Activated T-helper 1 cell treated with anti-CD3 and anti-CD28 coated beads, Interleukin-12 subunit alpha, Interleukin-12 subunit beta, Interleukin-2, Interleukin-4 antibody, amounts not matched to agents 30 ng/mL and 10 ng/mL and 1 ng/mL, durations not matched to agents 14 hours and 24 hours and 36 hours (primary cell): ENCODE measurements at regions not wholly inside any gene's neighbourhood (a gene's known extent, or its start where the extent isn't known, plus 50 kb on each side); places are given as distances from the start of the nearest gene placed in this dataset.

Source experiments
- DNase-seq: peaks from one replicate; pipeline ENCODE4 v3.0.0; 2021; ENCODE audit warnings: low spot score
- H3K27ac Mint-ChIP-seq: one replicate; pipeline ENCODE4 v1.8.0; 2021; ENCODE audit warnings: mild to moderate bottlenecking, mixed read lengths
- H3K27me3 Mint-ChIP-seq: one replicate; pipeline ENCODE4 v1.8.0; 2022; ENCODE audit warnings: mild to moderate bottlenecking, moderate library complexity, mixed read lengths; ENCODE audit not compliant: insufficient read depth
- H3K36me3 Mint-ChIP-seq: one replicate; pipeline ENCODE4 v1.8.0; 2021; ENCODE audit warnings: low read depth, mixed read lengths
- H3K4me1 Mint-ChIP-seq: one replicate; pipeline ENCODE4 v1.8.0; 2021; ENCODE audit warnings: low read depth, mixed read lengths
- H3K4me3 Mint-ChIP-seq: one replicate; pipeline ENCODE4 v1.8.0; 2021; ENCODE audit warnings: mild to moderate bottlenecking, moderate library complexity, mixed read lengths
- H3K9me3 Mint-ChIP-seq: one replicate; pipeline ENCODE4 v1.8.0; 2021; ENCODE audit warnings: mixed read lengths
- intact Hi-C: fragments of 100-400 bp; cut with micrococcal nuclease; formaldehyde crosslinking; loops from one replicate; pipeline ENCODE4 v1.15.1; 2024

DNA sequence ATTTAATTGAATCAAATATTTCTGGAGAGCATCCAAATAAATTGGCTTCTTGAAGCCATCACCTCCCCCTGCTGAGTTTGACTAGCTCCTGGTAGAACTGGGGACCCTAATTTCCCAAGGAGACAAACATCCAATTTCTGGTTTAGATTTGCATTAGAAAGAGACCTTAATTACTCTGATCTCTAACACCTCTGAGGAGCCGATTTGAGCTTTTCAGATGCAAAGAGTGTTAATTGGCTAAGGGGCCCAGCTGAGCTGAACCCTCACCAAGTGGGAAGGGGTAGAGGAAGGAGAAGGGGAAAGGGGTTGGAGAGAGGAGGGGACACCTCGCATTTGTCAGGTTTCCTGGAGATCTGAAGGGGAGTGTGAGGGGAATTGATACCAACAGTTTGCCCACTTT is 145.4 kb upstream of the SHB start:
- no peak for DNase-seq
- no peak overlapping the region for H3K27ac Mint-ChIP-seq
- no peaks in the 10 kb centered on the region for H3K36me3 Mint-ChIP-seq
- peaks cover 5% of the 10 kb centered on the region for H3K27me3 Mint-ChIP-seq
- H3K9me3 Mint-ChIP-seq, result no peaks in the 10 kb centered on the region
- H3K4me1 Mint-ChIP-seq, result no peaks in the 10 kb centered on the region
- intact Hi-C loops, result no loop called here
- H3K4me3 Mint-ChIP-seq, result no peak overlapping the region

DNA sequence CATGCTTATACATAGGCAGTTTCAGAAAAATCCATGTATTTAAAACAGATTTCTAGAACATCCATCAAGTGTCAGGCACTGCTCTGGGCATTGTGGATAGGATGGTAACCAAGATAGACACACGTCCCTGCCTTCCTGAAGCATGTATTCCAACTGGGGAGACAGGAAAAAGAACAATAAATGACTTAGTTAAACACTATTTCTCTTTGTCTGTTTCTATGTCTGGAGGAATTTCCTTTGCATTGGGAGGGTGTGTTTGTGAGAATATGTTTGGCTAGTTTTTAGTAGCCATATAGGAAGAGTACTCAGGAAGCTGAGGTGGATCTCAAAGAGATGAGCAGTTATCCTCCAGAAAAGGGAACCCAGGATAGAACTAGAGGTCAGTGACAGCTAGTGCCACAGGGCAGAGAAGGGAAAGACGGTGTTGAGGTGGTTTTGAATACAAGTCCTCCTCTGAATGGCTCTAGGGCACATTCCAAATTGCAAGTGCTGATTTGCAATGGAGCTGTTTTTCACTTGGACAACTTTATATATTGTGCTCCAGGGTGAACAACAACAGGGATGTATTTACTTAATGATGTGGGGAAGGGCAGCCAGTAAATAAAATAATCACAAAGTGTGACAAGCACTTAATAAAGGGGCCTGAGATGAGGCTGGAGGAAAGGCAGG is 144.7 kb upstream of the SHB start:
- H3K27ac Mint-ChIP-seq, result no peak overlapping the region
- H3K4me1 Mint-ChIP-seq, result no peaks in the 10 kb centered on the region
- no peak overlapping the region for H3K4me3 Mint-ChIP-seq
- peaks cover 3% of the 10 kb centered on the region for H3K9me3 Mint-ChIP-seq
- peaks cover 5% of the 10 kb centered on the region for H3K27me3 Mint-ChIP-seq
- intact Hi-C loops, result no loop called here
- H3K36me3 Mint-ChIP-seq, result no peaks in the 10 kb centered on the region
- no peak for DNase-seq

DNA sequence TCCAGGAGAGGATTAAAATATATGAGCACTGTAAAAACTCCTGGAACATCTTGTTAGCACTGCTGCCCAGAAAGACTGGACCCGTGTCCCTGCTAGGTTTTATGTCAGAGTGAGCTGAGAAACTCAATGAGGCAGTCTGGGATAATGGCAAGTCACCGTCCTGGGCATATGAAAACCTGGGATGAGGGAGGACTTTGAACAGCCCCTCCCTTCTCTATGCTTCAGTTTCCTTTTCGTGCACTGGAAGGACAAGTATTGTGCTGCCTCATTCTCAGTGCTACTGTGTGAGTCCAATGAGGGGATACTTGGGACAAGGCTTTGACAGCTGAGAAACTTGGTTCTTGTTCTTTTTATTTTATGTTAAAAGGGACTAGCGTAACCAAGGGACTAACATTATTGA is 143.0 kb upstream of the SHB start:
- Mint-ChIP-seq H3K36me3 (no peaks in the 10 kb centered on the region), H3K4me3 (no peak overlapping the region), H3K4me1 (no peaks in the 10 kb centered on the region), H3K27me3 (peaks cover 5% of the 10 kb centered on the region), H3K9me3 (peaks cover 3% of the 10 kb centered on the region), H3K27ac (no peak overlapping the region)
- no peak for DNase-seq
- intact Hi-C loops, result no loop called here

DNA sequence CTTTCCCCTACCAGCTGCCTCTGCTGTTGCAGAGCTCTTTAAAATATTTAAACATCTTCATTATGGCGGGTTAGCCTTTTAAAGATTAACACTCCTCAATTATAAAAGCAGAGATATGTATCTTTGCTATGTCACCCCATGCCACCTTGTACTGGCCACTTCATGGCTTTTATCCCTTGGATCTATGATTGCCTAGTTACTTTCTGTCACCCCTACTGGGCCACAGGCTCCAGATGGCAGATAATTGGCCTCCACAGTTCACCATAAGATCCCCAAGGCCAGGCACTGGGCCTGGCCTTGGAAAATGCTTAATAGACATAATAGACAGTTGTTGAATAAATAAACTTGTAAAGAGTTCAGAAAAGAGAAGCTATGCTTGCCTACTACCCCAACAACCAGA is 142.0 kb upstream of the SHB start:
- DNase-seq, result no peak
- Mint-ChIP-seq H3K27ac (no peak overlapping the region), H3K4me1 (no peaks in the 10 kb centered on the region), H3K27me3 (peaks cover 5% of the 10 kb centered on the region), H3K9me3 (peaks cover 3% of the 10 kb centered on the region), H3K4me3 (no peak overlapping the region), H3K36me3 (no peaks in the 10 kb centered on the region)
- intact Hi-C loops, result no loop called here

DNA sequence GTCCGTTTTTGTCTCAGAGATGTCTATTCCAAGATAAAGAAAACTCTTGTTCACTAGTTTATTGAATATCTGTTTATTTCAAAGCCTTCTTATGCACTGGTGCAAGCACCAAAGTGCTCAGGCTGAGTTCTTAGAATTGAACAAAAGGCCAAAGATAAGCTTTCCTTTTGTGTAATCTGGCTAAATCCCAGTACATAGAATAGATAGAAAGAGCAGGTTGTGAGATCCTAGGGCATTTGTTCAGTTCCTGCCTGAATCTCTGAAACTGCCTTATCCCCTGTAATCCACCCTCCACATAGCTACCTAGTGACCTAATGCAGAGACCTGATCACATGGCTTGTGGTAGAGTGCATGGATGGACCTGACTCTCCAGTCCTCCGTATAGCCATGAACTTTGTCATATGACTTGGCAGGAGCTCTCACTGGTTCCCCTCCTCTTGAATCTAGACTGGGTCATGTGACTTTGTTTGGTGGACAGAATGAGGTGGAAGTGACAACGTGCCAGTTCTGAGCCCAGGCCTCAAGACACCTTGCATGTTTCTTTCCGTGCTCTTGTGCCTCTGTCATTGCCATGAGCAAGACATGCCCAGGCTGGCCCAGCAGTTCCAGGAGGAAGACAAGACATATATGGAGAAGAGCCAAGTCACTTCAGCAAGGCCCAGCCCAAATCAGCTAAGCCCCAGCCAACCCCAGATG is 139.3 kb upstream of the SHB start:
- intact Hi-C loops, result no loop called here
- H3K4me1 Mint-ChIP-seq, result no peaks in the 10 kb centered on the region
- H3K27ac Mint-ChIP-seq, result no peak overlapping the region
- no peaks in the 10 kb centered on the region for H3K36me3 Mint-ChIP-seq
- no peak overlapping the region for H3K4me3 Mint-ChIP-seq
- no peak for DNase-seq
- peaks cover 3% of the 10 kb centered on the region for H3K9me3 Mint-ChIP-seq
- H3K27me3 Mint-ChIP-seq, result peaks cover under 1% of the 10 kb centered on the region

DNA sequence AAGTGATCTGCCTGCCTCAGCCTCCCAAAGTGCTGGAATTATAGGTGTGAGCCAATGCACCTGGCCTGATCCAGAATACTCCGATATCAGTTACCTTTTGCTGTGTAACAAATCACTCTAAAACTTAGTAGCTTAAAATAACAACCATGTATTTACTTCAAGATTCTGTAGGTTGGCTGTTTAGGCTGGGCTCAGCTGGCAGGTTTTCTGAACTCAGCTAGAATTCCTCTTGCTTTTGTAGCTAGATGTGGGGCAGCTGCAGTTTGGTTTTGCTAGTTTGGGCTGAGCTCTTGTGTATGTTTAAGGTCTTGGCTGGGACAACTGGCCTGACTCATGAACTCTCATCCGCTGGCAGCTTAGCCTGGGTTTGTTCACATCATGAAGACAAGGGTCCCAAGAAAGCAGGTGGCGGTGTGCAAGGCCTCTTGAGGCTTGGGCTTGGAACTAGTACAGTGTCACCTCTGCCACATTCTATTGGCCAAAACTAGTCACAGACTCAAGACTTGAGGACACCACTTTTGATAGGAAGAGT is 138.3 kb upstream of the SHB start:
- no peak for DNase-seq
- Mint-ChIP-seq H3K4me3 (no peak overlapping the region), H3K27me3 (no peaks in the 10 kb centered on the region), H3K27ac (no peak overlapping the region), H3K9me3 (peaks cover 3% of the 10 kb centered on the region), H3K36me3 (no peaks in the 10 kb centered on the region), H3K4me1 (no peaks in the 10 kb centered on the region)
- intact Hi-C loops, result no loop called here

DNA sequence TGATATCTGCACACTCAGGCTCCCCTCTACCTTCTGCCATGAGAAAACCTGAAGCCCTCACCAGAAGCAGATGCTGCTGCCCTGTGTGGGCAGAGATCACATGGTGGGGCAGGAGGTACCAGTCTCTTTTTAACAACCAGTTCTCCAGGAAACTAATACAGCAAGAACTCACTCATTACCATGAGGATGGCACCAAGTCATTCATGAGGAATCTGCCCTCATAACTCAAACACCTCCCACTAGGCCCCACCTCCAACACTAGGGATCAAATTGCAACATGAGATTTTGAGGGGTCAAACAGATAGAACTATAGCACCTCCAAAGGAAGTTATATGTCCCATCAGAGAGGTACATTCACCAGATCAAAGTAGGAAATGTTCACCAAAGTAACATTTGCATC is 136.3 kb upstream of the SHB start:
- intact Hi-C loops, result no loop called here

DNA sequence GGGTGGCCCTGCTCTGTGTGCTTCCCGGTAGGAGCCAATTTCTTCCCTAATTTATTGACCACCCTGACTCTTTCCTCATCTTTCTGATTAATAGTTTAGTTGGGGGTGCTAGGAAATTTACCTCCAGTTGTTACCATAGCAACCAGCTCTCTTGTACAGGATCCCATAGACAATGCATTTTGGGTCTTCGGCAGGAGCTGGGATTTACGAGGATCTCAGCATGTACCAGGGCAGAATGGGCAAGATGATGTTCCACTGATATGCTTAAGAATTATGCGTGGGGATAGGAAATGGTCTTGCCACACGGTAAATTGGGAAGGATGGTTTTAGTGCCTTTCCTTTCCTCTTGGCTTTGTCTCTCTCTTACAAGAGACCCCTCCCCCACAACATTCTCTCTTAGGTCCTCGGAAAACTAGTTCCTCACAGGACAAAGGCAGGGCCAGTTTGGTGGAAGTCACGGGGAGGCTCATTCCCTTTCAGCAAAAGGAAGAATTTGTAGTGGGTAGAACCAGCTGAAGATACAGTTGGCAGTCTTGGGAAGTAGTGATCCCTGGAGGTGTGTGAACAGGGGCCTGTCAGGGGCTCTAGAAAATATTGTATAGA is 133.4 kb upstream of the SHB start:
- Mint-ChIP-seq H3K36me3 (no peaks in the 10 kb centered on the region), H3K4me1 (no peaks in the 10 kb centered on the region), H3K27ac (no peak overlapping the region), H3K27me3 (no peaks in the 10 kb centered on the region), H3K4me3 (no peak overlapping the region), H3K9me3 (no peaks in the 10 kb centered on the region)
- intact Hi-C loops, result no loop called here
- DNase-seq, result no peak

More for the DNA sequence above, 136.3 kb upstream of the SHB start:
- no peak for DNase-seq
- Mint-ChIP-seq H3K27me3 (no peaks in the 10 kb centered on the region), H3K27ac (no peak overlapping the region), H3K36me3 (no peaks in the 10 kb centered on the region), H3K4me3 (no peak overlapping the region), H3K4me1 (no peaks in the 10 kb centered on the region), H3K9me3 (peaks cover 3% of the 10 kb centered on the region)

DNA sequence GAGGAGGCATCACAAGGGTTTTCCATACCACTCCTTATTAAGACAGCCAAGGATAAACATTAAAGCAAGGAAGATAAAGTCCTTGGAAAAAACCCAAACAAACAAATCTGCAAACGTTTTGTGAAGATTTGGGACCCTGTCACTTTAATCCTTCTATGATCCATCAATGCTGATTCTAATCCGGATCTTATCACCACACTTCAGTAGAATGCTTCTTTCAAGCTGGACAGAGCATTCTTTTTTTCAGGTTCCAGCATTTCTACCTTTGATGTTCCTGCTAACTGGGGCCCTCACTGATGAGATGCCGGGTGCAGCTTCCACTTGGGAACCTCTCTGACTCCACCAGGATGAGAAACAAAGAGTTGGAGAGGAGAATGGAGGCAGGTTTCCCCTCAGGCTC is 132.8 kb upstream of the SHB start:
- Mint-ChIP-seq H3K9me3 (no peaks in the 10 kb centered on the region), H3K4me1 (no peaks in the 10 kb centered on the region), H3K27ac (no peak overlapping the region), H3K27me3 (no peaks in the 10 kb centered on the region), H3K4me3 (no peak overlapping the region), H3K36me3 (no peaks in the 10 kb centered on the region)
- intact Hi-C loops, result no loop called here
- no peak for DNase-seq

DNA sequence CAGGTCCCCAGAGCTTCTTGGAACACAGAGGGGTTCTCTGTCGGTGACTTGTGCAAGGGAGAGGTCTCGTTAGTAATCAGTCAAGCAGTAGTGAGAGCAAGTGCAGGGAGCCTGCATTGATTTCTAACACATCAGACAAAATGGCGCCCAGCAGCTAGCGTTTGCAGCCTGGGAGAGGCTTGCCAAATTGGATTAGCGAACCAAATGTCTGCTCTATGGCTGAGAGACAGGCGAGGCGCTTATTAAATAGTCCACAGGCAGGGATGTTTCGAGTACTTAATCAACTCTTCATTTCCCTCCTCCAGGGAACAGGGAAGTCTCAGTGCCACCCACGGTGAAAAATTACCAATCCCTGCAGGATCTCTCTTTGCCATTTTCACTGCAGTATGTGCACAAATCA is 131.4 kb upstream of the SHB start:
- no peaks in the 10 kb centered on the region for H3K36me3 Mint-ChIP-seq

DNA sequence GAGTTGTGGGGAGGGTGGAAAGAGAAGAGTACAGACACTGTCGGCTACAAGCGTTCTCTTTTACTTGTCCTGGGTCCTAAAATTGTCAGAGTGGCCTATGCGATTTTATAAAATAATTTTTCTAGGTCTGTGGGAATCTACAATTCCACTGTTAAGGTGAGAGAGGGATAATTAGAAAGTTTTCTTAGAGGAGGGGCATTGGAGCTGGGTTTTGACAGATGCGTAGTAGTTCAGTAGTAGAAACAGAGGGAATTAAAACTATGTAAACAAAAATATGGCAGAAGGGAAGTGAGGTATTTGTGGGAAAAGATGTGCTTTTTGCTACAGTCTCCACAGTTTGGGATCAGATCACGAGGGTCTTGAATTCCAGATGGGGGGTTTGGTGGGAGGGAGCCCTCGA is 129.1 kb upstream of the SHB start:
- intact Hi-C loops, result no loop called here
- H3K9me3 Mint-ChIP-seq, result no peaks in the 10 kb centered on the region

More for the DNA sequence above, 131.4 kb upstream of the SHB start:
- Mint-ChIP-seq H3K27ac (no peak overlapping the region), H3K4me1 (no peaks in the 10 kb centered on the region), H3K9me3 (no peaks in the 10 kb centered on the region), H3K4me3 (no peak overlapping the region), H3K27me3 (no peaks in the 10 kb centered on the region)
- no peak for DNase-seq
- intact Hi-C loops, result no loop called here

DNA sequence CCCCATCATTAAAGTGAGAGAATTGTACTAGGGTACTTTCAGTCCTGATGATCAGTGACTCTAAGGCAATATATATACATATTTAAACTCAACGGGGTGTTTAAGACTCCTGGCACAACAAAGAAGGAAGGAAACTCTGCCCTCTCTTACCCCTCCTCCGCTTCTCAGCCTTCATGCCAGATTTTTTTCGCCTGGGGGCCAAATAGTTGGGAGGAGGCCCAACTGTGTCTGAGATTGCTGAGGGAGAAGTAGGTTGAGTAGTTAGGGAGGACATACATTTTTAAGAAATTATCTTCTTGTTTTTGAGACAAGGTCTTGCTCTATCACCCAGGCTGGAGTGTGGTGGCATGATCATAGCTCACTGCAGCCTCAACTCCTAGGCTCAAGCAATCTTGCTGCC is 127.7 kb upstream of the SHB start:
- Mint-ChIP-seq H3K9me3 (no peaks in the 10 kb centered on the region), H3K27me3 (peaks cover 1% of the 10 kb centered on the region), H3K27ac (no peak overlapping the region), H3K4me1 (no peaks in the 10 kb centered on the region), H3K4me3 (no peak overlapping the region), H3K36me3 (no peaks in the 10 kb centered on the region)
- intact Hi-C loops, result no loop called here
- DNase-seq, result no peak

More for the DNA sequence above, 129.1 kb upstream of the SHB start:
- Mint-ChIP-seq H3K36me3 (no peaks in the 10 kb centered on the region), H3K4me1 (no peaks in the 10 kb centered on the region), H3K4me3 (no peak overlapping the region), H3K27ac (no peak overlapping the region), H3K27me3 (peaks cover 1% of the 10 kb centered on the region)
- no peak for DNase-seq

DNA sequence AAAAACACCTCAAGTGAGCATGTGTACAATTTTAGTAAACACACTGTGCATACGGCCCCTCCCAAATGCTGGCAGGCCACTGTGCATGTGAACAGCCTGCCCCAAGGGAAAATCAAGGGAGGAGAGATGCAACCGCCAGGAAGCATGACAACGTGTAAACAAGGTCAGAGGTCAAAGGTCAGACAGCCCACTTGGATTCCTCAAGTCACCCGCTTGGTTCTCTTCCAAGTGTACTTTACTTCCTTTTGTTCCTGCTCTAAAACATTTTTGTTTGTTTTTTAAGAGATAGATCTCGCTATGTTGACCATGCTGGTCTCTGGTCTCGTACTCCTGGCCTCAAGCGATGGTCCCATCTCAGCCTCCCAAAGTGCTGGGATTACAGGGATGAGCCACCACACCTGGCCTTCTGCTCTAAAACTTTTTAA is 126.7 kb upstream of the SHB start:
- no peak overlapping the region for H3K27ac Mint-ChIP-seq
- intact Hi-C loops, result no loop called here
- peaks cover 1% of the 10 kb centered on the region for H3K27me3 Mint-ChIP-seq
- no peaks in the 10 kb centered on the region for H3K9me3 Mint-ChIP-seq
- no peaks in the 10 kb centered on the region for H3K36me3 Mint-ChIP-seq
- DNase-seq, result no peak
- H3K4me1 Mint-ChIP-seq, result no peaks in the 10 kb centered on the region
- no peak overlapping the region for H3K4me3 Mint-ChIP-seq
